ENCODE measurements at regions not wholly inside any gene's neighbourhood (a gene's known extent, or its start where the extent isn't known, plus 50 kb on each side); places are given as distances from the start of the nearest gene placed in this dataset.

DNA sequence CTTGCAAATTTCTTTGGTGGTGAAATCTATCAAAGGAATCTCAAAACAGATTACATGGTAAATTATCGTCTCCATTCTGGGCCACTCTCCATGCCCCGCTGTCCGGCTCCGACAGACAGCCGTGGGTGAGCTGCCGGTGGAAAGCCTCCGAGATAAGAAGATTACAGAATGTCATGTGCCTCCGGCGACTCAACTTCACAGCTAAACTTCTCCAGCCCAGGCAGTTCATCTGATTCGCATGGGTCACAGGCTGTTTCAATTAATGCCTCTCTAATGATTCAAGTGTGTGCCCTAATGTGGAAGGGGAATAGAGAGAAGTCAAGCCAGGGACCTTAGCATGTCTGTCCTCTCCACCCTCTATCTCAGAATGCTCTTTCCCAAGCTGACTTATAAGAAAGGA is 520.8 kb upstream of the ZFHX3 start (continued):
- TF ChIP-seq CHD7 (IDR thresholded peaks at IDR 0.05; ENCODE audit: insufficient replicate concordance, low read length) (no peak), JUND (IDR thresholded peaks at IDR 0.05; ENCODE audit: low read length) (no peak)

Data from H1 (cell line).